WTC11 (cell line): ENCODE measurements at regions not wholly inside any gene's neighbourhood (a gene's known extent, or its start where the extent isn't known, plus 50 kb on each side); places are given as distances from the start of the nearest gene placed in this dataset.

Experiments
- FOXJ3 ChIP-seq: sonication (generic); formaldehyde crosslinking; IDR thresholded peaks from 2 replicates; pipeline ENCODE4 v1.9.0; 2021; ENCODE audit warnings: missing genetic modification reagents, mild to moderate bottlenecking, borderline replicate concordance
- KAT7 ChIP-seq: sonication (generic); formaldehyde crosslinking; IDR thresholded peaks from 2 replicates; pipeline ENCODE4 v1.8.1; 2023; ENCODE audit warnings: missing genetic modification reagents, mild to moderate bottlenecking, borderline replicate concordance
- SP1 ChIP-seq: sonication (generic); formaldehyde crosslinking; conservative IDR thresholded peaks from 2 replicates; pipeline ENCODE4 v1.8.1; 2022; ENCODE audit warnings: missing genetic modification reagents
- TEAD4 ChIP-seq: sonication (generic); formaldehyde crosslinking; IDR thresholded peaks from 2 replicates; pipeline ENCODE4 v1.8.0; 2022; ENCODE audit warnings: mild to moderate bottlenecking, missing genetic modification reagents
- TF ChIP-seq, protein P1 (sequence below): sonication (generic); formaldehyde crosslinking; IDR thresholded peaks from 2 replicates; pipeline ENCODE4 v1.8.1; 2023; ENCODE audit warnings: mild to moderate bottlenecking, moderate library complexity, missing genetic modification reagents
- TF ChIP-seq, protein P2 (sequence below): sonication (generic); formaldehyde crosslinking; conservative IDR thresholded peaks from 2 replicates; pipeline ENCODE4 v1.8.1; 2022; ENCODE audit warnings: mild to moderate bottlenecking, missing genetic modification reagents
- TF ChIP-seq, protein P3 (sequence below): fragments of 200-600 bp; IDR thresholded peaks from 2 replicates; pipeline ENCODE4 v1.8.0; 2022; ENCODE audit warnings: antibody characterized with exemption

DNA sequence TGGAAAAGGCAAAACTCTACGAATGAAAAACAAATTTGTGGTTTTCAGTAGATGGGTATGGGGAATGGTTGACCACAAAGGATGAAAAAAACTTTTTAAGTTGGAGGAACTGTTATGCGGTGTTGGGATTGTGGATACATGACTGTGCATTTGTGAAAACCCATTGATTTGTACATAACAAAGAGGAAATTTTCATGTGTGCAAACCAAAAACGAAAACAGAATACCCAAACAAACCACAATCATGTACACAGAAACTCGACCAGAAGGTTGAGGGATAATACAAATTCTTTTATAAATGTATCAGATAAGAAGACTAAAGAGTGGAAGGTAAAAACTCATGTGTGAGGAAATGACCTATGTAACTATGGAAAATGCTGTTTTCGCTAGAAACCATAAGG, 1012.4 kb downstream of the CDH18 start:
- TF ChIP-seq TEAD4 (CRISPR knock-in tag), result no peak
- TF ChIP-seq, protein P1, sequence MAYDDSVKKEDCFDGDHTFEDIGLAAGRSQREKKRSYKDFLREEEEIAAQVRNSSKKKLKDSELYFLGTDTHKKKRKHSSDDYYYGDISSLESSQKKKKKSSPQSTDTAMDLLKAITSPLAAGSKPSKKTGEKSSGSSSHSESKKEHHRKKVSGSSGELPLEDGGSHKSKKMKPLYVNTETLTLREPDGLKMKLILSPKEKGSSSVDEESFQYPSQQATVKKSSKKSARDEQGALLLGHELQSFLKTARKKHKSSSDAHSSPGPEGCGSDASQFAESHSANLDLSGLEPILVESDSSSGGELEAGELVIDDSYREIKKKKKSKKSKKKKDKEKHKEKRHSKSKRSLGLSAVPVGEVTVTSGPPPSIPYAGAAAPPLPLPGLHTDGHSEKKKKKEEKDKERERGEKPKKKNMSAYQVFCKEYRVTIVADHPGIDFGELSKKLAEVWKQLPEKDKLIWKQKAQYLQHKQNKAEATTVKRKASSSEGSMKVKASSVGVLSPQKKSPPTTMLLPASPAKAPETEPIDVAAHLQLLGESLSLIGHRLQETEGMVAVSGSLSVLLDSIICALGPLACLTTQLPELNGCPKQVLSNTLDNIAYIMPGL (CRISPR knock-in tag), result no peak
- TF ChIP-seq, protein P2, sequence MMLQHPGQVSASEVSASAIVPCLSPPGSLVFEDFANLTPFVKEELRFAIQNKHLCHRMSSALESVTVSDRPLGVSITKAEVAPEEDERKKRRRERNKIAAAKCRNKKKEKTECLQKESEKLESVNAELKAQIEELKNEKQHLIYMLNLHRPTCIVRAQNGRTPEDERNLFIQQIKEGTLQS (CRISPR knock-in tag), result no peak
- no peak for TF ChIP-seq FOXJ3 (CRISPR knock-in tag)
- TF ChIP-seq, protein P3, sequence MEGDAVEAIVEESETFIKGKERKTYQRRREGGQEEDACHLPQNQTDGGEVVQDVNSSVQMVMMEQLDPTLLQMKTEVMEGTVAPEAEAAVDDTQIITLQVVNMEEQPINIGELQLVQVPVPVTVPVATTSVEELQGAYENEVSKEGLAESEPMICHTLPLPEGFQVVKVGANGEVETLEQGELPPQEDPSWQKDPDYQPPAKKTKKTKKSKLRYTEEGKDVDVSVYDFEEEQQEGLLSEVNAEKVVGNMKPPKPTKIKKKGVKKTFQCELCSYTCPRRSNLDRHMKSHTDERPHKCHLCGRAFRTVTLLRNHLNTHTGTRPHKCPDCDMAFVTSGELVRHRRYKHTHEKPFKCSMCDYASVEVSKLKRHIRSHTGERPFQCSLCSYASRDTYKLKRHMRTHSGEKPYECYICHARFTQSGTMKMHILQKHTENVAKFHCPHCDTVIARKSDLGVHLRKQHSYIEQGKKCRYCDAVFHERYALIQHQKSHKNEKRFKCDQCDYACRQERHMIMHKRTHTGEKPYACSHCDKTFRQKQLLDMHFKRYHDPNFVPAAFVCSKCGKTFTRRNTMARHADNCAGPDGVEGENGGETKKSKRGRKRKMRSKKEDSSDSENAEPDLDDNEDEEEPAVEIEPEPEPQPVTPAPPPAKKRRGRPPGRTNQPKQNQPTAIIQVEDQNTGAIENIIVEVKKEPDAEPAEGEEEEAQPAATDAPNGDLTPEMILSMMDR, result no peak
- no peak for TF ChIP-seq KAT7 (CRISPR knock-in tag)
- TF ChIP-seq SP1 (CRISPR knock-in tag), result no peak
